ENCODE measurements at regions not wholly inside any gene's neighbourhood (a gene's known extent, or its start where the extent isn't known, plus 50 kb on each side); places are given as distances from the start of the nearest gene placed in this dataset.

GRCh38 chr1:30437059-30437576 lies 286.3 kb downstream of the MATN1 start:
- H3K4me3 ChIP-seq: no peak overlapping the region
- WGBS, 2 donors (ENCODE audit: low coverage in 1 of 2): 73% methylated on average over 4 of the region's 5 CpGs; no CpG with 5 or more reads in 1 of the 2 donors
- H3K27me3 ChIP-seq: peaks cover 18% of the 10 kb centered on the region
- H3K4me1 ChIP-seq: no peaks in the 10 kb centered on the region
- TF ChIP-seq EP300 (IDR thresholded peaks at IDR 0.05) (no peak), POLR2AphosphoS5 (IDR thresholded peaks at IDR 0.05) (no peak), CTCF (IDR thresholded peaks at IDR 0.05) (no peak), POLR2A (IDR thresholded peaks at IDR 0.05) (no peak)
- no peak overlapping the region for H3K27ac ChIP-seq
- H3K36me3 ChIP-seq: no peaks in the 10 kb centered on the region
- H3K9me3 ChIP-seq: peaks cover 0 to 13% (median 0%) of the 10 kb centered on the region in 3 donors
- no peak for ATAC-seq

GRCh38 chr1:30427545-30427944 lies 295.8 kb downstream of the MATN1 start:
- no peak for TF ChIP-seq CTCF (IDR thresholded peaks at IDR 0.05)
- Histone ChIP-seq H3K27me3 (peaks cover 50% of the 10 kb centered on the region), H3K36me3 (no peaks in the 10 kb centered on the region), H3K4me3 (no peak overlapping the region), H3K4me1 (no peaks in the 10 kb centered on the region), H3K27ac (no peak overlapping the region), H3K9me3 (peaks cover 0 to 31% (median 0%) of the 10 kb centered on the region in 3 donors)
- WGBS, 2 donors (ENCODE audit: low coverage in 1 of 2): 10% methylated on average over 2 of the region's 2 CpGs; no CpG with 5 or more reads in 1 of the 2 donors
- no peak for ATAC-seq

- Histone ChIP-seq H3K4me1 (no peaks in the 10 kb centered on the region), H3K9me3 (peaks cover 0 to 18% (median 0%) of the 10 kb centered on the region in 3 donors), H3K4me3 (no peak overlapping the region), H3K36me3 (no peaks in the 10 kb centered on the region), H3K27ac (no peak overlapping the region), H3K27me3 (peaks cover 70% of the 10 kb centered on the region)
- TF ChIP-seq POLR2AphosphoS5 (IDR thresholded peaks at IDR 0.05): no peak
- TF ChIP-seq CTCF (IDR thresholded peaks at IDR 0.05): no peak
- no peak for TF ChIP-seq POLR2A (IDR thresholded peaks at IDR 0.05)
- TF ChIP-seq EP300 (IDR thresholded peaks at IDR 0.05): no peak
- WGBS, 2 donors (ENCODE audit: low coverage in 1 of 2): 40 to 73% methylated on average over 1 of the region's 4 CpGs
- no peak for ATAC-seq
These were observed 298.3 kb downstream of the MATN1 start for GRCh38 chr1:30425046-30425445.

- ATAC-seq: no peak
- H3K4me1 ChIP-seq: no peaks in the 10 kb centered on the region
- TF ChIP-seq POLR2AphosphoS5 (IDR thresholded peaks at IDR 0.05) (no peak), CTCF (IDR thresholded peaks at IDR 0.05) (no peak), EP300 (IDR thresholded peaks at IDR 0.05) (no peak), POLR2A (IDR thresholded peaks at IDR 0.05) (no peak)
- peaks cover 0 to 14% (median 0%) of the 10 kb centered on the region in 3 donors for H3K9me3 ChIP-seq
- H3K4me3 ChIP-seq: no peak overlapping the region
- no peak overlapping the region for H3K27ac ChIP-seq
- 52% methylated on average over 2 of the region's 3 CpGs; no CpG with 5 or more reads in 1 of the 2 donors for WGBS, 2 donors (ENCODE audit: low coverage in 1 of 2)
- peaks cover 69% of the 10 kb centered on the region for H3K27me3 ChIP-seq
- no peaks in the 10 kb centered on the region for H3K36me3 ChIP-seq
These were observed 299.8 kb downstream of the MATN1 start for GRCh38 chr1:30423570-30423969.

- Histone ChIP-seq H3K27ac (no peak overlapping the region), H3K4me3 (no peak overlapping the region), H3K9me3 (peaks cover 0 to under 1% (median 0%) of the 10 kb centered on the region in 3 donors), H3K36me3 (no peaks in the 10 kb centered on the region), H3K27me3 (peaks cover 59% of the 10 kb centered on the region), H3K4me1 (no peaks in the 10 kb centered on the region)
- WGBS, 2 donors (ENCODE audit: low coverage in 1 of 2): 67% methylated on average over 1 of the region's 2 CpGs; no CpG with 5 or more reads in 1 of the 2 donors
- no peak for ATAC-seq
- TF ChIP-seq POLR2A (IDR thresholded peaks at IDR 0.05): no peak
- TF ChIP-seq CTCF (IDR thresholded peaks at IDR 0.05): no peak
- TF ChIP-seq POLR2AphosphoS5 (IDR thresholded peaks at IDR 0.05): no peak
- no peak for TF ChIP-seq EP300 (IDR thresholded peaks at IDR 0.05)
These were observed 301.1 kb downstream of the MATN1 start for GRCh38 chr1:30422251-30422650.
